ENCODE measurements at regions not wholly inside any gene's neighbourhood (a gene's known extent, or its start where the extent isn't known, plus 50 kb on each side); places are given as distances from the start of the nearest gene placed in this dataset.

GRCh38 chr10:29238523-29239135 is 50.2 kb upstream of the LYZL1 start:
- Histone ChIP-seq H3K4me3 (ENCODE audit: low read depth, low read length, poor library complexity, severe bottlenecking) (no peak overlapping the region), H3K27me3 (replicated peaks; ENCODE audit: insufficient read depth, low read depth, low read length, poor library complexity) (no peaks in the 10 kb centered on the region), H3K4me1 (ENCODE audit: insufficient read depth, low read length, poor library complexity, severe bottlenecking) (peaks cover 8% of the 10 kb centered on the region), H3K27ac (ENCODE audit: low read depth, low read length, poor library complexity, severe bottlenecking) (no peak overlapping the region), H3K36me3 (ENCODE audit: insufficient read depth, low read length, poor library complexity, severe bottlenecking) (no peaks in the 10 kb centered on the region), H3K9me3 (ENCODE audit: low read depth, low read length, poor library complexity, severe bottlenecking) (no peaks in the 10 kb centered on the region)
- BruUV-seq (replicated peaks): no TSS peak
- TF ChIP-seq EZH2 (IDR thresholded peaks at IDR 0.05; ENCODE audit: borderline replicate concordance, low read depth, low read length, poor library complexity, severe bottlenecking) (no peak), CTCF (conservative IDR thresholded peaks at IDR 0.05; ENCODE audit: low read depth, low read length) (no peak)
- POLR2A ChIA-PET (ENCODE audit: low non-redundant PET): no interaction called here
- intact Hi-C loops (cut with micrococcal nuclease; ENCODE audit: unreplicated experiment): no loop called here
- CTCF ChIA-PET: no interaction called here
- DNase-seq (ENCODE audit: low spot score): no peak

All from A673 (cell line).